NAMALWA (cell line): ENCODE measurements at regions not wholly inside any gene's neighbourhood (a gene's known extent, or its start where the extent isn't known, plus 50 kb on each side); places are given as distances from the start of the nearest gene placed in this dataset.

Source experiments
- DNase-seq: peaks from one replicate; pipeline ENCODE4 v3.0.0-alpha.2; 2015; ENCODE audit warnings: low spot score

DNA sequence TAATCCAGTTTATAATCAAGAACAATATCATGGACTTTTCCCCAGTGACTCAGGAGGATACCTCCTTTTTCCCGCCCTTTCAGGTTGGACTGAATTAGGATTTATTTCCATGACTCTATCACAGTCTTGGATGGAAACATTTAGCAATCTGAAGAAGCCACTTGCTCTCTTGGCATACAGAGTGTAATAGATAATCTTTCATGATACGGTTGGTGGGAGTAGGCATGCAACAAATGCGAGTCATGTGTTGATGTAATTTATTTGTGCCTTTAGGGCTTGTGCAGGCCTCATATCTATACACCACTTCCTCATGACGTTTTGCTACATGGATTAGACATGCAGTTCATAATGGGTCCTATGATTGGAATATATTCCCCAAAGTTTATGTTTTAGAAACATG lies 54.2 kb upstream of the MCTP2 start:
- no peak for DNase-seq

GRCh38 chr15:94175420-94175819 lies 55.9 kb upstream of the MCTP2 start:
- no peak for DNase-seq

DNA sequence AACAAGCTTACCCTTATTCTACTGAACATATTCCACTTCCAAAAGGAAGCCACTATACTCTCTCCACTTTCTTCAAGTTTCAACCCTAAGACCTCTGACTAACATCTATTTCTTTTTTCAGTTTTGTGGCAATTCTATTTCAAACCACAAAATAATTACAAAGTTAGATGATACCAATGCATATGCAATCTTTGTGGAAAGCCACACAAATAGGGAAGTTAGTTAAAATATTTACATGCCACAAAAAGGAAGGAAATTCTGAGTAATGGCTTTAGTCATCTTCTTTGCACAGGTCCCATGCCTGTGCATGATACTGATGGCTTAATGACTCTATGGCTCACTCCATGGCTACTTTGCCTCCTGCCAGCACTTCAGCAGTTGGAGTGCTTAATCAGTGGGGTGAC lies 57.0 kb upstream of the MCTP2 start:
- DNase-seq, result peak; percentile 56

- peak; percentile 48 for DNase-seq
Measured at GRCh38 chr15:94168250-94168649, 63.1 kb upstream of the MCTP2 start.

DNA sequence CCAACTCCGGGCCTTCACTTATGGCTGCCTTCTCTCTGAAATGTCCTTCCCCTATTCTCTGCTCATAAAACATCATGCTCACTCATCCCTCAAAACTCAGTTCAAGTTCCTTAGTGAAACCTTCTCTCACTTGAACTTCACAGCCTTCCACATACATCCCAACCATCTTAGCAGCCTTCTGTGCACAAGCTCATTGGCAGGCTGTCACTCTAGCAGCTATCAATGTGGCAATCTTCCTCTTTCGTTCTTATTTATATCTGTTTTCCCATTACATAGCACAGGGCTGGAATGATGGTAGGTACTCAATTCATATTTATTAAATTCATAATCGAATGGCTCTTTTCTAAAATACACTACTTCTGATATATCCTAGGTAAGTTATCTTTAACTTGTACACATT lies 66.4 kb upstream of the MCTP2 start:
- no peak for DNase-seq

- DNase-seq, result peak; percentile 89
Measured at GRCh38 chr15:94164202-94164807, 67.1 kb upstream of the MCTP2 start.

- DNase-seq, result no peak
Measured at GRCh38 chr15:94162939-94163338, 68.4 kb upstream of the MCTP2 start.

- no peak for DNase-seq
Measured at GRCh38 chr15:94154255-94154654, 77.1 kb upstream of the MCTP2 start.

GRCh38 chr15:94145046-94145445 lies 86.3 kb upstream of the MCTP2 start:
- DNase-seq, result no peak

DNA sequence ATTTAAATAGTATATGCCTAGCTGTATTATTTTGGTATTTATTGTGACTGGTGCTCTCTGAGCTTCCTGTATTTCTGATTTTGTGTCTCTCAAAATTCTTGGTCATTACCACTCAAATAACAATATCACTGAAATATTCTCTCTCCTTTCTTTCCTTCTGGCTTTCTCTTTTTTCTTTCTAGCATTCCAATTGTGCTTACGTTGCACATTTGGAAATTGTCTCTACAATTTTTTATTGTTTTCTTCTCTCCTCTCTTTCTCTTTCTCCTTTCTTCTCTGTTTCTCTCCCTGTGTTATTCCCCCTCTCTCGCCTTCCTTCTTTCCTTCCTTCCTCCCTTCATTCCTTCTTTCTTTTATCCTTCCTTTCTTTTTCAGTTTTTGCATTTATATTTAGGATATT lies 89.6 kb upstream of the MCTP2 start:
- DNase-seq, result no peak

GRCh38 chr15:94135486-94136147 lies 95.7 kb upstream of the MCTP2 start:
- peak; percentile 14 for DNase-seq

- peak; percentile 13 for DNase-seq
Measured at GRCh38 chr15:94131875-94132274, 99.5 kb upstream of the MCTP2 start.

DNA sequence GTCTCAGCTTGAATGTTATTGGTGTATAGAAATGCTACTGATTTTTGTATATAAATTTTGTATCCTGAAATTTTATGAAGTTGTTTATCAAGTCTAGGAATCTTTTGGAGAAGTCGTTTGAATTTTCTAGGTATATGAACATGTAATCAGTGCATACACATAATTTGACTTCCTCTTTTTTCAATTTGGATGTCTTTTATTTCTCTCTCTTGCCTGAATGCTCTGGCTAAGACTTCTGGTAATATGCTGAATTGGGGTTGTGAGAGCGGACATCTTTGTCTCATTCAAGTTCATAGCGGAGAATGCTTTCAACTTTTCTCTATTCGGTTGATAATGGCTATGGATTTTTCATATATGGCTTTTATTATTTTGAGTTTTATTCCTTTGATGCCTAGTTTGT lies 100.9 kb upstream of the MCTP2 start:
- DNase-seq, result no peak

DNA sequence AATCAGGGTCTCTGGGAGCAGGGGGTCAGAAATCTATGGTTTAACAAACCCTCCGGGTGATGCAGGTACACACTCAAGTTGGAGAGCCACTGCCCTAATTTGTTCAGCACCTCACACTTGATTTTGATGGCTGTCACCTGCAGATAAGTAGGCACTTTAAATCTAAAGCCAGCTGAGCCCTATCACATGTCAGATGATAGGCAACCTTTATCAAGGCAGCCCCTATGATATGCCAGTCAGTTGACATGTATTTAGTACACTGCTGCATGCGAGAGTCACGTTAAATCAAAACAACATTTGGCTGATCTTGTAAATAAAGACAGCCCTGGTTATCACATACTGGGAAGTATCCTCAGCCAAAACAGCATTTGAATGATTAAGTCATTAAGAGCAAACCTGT lies 104.4 kb upstream of the MCTP2 start:
- DNase-seq, result no peak

- DNase-seq, result no peak
Measured at GRCh38 chr15:94125698-94126097, 105.7 kb upstream of the MCTP2 start.

- no peak for DNase-seq
Measured at GRCh38 chr15:94125156-94125555, 106.2 kb upstream of the MCTP2 start.

DNA sequence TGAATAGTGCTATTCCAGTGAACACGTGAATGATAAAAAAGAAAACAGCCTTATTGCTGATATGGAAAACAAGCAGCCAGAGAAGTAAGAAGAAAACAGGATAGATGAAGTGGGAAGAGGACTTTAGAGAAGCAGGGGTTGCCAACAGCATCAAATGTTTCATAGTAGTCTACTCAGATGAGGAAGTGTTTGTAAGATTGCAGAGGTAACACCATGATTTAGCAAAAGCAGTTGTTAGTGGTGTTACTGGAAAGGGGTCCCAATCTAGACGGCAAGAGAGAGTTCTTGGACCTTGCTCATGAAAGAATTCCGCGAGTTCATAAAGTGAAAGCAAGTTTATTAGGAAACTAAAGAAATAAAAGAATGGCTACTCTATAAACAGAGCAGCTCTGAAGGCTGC lies 108.8 kb upstream of the MCTP2 start:
- no peak for DNase-seq

GRCh38 chr15:94119923-94120775 lies 111.2 kb upstream of the MCTP2 start:
- DNase-seq, result peak; percentile 92

GRCh38 chr15:94119298-94119811 lies 112.0 kb upstream of the MCTP2 start:
- DNase-seq, result no peak

DNA sequence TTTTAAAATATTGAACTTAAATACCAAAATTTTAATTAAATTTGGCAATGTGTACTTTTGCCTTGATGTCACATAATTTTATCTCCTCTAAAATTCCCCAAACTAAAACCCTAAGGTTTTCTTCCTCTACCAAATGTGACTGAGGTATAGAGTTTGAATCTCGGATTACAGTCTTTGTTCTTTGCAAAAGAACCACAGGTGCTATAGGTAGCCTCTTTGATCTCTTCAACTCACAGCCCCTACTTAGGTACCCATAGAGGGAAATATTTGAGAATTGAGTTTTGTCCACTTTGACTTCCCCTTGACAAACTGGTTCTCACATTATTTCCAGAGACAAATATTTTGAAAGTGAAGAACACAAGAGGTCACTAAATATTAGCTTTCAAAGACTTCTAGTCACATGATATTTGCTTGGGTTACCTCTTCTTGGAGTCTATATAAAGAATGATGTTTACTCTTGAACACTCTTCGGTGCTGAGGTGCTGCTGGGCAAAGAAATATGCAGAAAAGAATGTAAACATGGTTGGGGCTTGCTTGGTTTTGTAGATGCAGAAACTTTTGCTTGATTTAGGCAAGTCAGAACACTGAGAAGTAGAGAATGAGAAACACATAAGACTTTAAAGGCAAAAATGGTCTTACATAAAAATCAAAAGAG lies 120.8 kb upstream of the MCTP2 start:
- DNase-seq, result no peak

DNA sequence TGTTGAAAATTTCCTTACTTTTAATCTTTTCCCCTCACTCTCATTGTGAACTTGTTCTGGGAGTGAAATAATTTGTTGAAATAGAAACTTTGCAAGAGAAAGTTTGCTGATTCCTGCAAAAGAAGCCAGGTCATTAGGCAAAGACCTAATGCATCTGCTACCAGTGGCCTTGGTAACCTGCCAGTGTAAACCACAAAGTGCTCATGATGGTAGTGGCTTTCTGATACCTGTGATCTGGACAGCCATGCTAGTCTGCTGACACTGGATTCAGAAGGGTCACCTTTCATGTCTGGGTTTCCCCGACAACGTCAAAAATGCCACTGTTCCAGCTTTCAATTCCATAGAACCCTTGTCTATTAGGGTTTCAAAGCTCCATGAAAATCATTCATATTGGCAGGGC lies 123.7 kb upstream of the MCTP2 start:
- no peak for DNase-seq

DNA sequence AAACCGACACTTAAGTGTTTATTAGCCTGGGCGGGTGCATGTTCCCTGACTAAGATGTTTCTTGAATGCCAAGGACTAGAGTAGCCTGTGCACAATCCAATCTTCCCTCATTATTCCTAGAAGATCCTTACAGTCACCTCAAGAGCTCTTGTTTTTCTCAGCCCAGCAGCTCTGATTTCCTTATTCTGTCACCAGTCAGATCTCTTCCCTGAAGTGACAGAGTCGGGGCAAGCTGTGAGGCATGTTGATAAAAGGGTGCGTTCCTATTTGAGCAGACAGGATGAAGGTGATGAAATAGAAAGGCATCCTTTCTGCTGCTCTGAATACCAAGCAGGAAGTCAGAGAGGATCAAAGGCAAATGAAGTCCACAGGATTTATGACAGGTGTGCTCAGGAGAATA lies 125.6 kb upstream of the MCTP2 start:
- DNase-seq, result no peak

GRCh38 chr15:94100863-94101262 lies 130.5 kb upstream of the MCTP2 start:
- no peak for DNase-seq
